ENCODE measurements at regions not wholly inside any gene's neighbourhood (a gene's known extent, or its start where the extent isn't known, plus 50 kb on each side); places are given as distances from the start of the nearest gene placed in this dataset.

DNA sequence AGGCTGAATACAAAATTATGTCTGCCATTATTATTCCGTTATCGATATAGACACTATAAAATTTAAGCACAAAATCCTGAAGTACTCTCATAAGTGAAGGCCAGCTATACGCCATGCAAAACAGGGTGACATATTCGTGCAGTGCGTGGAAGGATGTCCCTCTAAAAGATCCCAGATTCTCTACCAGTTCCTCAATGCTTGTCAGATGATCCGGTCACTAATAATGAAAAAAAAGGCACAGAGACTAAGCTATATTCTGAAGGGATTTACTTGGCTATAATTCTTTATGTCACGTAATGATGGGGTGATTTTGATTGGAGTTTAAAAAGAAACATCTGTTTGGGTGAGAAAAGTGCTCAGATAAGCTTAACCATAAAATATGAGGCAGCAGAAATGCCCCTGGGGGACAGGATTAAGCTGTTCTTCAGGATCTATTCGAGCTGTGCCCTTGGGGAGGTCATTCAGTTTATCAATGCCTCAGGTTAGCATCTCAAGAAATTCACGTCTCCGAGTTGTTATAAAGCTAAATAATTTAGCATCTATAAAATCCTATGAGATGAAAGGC lies 229.7 kb upstream of the PITRM1 start:
- TF ChIP-seq, protein P1, sequence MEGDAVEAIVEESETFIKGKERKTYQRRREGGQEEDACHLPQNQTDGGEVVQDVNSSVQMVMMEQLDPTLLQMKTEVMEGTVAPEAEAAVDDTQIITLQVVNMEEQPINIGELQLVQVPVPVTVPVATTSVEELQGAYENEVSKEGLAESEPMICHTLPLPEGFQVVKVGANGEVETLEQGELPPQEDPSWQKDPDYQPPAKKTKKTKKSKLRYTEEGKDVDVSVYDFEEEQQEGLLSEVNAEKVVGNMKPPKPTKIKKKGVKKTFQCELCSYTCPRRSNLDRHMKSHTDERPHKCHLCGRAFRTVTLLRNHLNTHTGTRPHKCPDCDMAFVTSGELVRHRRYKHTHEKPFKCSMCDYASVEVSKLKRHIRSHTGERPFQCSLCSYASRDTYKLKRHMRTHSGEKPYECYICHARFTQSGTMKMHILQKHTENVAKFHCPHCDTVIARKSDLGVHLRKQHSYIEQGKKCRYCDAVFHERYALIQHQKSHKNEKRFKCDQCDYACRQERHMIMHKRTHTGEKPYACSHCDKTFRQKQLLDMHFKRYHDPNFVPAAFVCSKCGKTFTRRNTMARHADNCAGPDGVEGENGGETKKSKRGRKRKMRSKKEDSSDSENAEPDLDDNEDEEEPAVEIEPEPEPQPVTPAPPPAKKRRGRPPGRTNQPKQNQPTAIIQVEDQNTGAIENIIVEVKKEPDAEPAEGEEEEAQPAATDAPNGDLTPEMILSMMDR (conservative IDR thresholded peaks at IDR 0.05; ENCODE audit: low read length) = no peak
- no peak for TF ChIP-seq EZH2phosphoT487 (IDR thresholded peaks at IDR 0.05; ENCODE audit: borderline replicate concordance)
